NCI-H510A (cell line): ENCODE measurements at regions not wholly inside any gene's neighbourhood (a gene's known extent, or its start where the extent isn't known, plus 50 kb on each side); places are given as distances from the start of the nearest gene placed in this dataset.
"Not testable (repeated sequence)": the region's sequence is repeated elsewhere in the genome, so short reads cannot be mapped to it uniquely, and the experiment has no call there.

Experiments
- DNase-seq: peaks from one replicate; lab custom pipeline; 2025; lab: John Stamatoyannopoulos, UW

DNA sequence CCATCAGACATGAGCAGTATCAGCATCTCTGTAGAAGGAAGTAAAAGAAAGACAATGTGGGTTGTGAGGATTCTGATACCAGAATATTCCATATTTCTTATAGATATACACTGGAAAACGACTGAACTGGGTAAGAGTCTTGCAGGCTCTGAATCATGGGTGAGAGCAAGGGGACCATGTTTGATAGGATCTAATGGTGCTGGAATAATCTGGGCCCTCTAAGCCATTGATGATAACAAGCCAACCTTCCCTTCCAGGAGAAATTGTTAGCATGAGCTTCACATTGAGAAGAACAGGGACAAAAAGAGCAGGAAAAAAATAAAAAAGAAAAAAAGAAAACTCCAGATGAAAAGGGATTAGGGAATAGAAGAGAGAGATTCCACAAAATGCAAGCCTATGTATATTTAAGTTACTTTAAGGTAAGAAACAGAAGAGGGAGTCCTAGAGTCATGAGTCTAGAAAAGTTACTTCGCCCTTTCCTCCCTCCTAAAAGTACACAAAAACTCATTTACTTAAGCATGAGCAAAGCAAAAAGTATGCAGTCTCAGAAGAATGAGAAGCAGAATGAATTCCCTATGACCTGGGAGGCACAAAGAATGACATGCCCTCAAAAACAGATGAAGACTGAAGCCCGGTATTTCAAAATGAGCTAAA lies 181.9 kb downstream of the TMEM26 start:
- DNase-seq = no peak

DNA sequence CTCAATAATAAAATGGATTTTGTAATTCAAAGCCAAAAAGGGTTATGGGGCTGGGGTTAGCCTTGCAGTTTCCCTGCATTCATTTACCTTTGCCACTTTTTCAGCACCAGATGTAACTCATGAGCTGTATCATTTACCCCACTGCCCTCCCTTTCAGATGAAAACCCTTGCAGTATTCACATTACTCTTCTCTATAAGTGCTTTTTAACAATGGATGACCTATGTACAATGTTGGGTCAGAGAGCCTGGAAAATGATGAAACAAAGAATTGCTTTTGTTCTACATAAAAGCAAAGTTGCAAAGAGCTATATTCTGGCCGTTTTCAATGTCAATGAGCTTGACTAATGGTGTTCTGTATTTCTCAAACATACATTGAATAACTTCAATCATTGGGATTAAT lies 189.7 kb downstream of the TMEM26 start:
- DNase-seq = no peak

DNA sequence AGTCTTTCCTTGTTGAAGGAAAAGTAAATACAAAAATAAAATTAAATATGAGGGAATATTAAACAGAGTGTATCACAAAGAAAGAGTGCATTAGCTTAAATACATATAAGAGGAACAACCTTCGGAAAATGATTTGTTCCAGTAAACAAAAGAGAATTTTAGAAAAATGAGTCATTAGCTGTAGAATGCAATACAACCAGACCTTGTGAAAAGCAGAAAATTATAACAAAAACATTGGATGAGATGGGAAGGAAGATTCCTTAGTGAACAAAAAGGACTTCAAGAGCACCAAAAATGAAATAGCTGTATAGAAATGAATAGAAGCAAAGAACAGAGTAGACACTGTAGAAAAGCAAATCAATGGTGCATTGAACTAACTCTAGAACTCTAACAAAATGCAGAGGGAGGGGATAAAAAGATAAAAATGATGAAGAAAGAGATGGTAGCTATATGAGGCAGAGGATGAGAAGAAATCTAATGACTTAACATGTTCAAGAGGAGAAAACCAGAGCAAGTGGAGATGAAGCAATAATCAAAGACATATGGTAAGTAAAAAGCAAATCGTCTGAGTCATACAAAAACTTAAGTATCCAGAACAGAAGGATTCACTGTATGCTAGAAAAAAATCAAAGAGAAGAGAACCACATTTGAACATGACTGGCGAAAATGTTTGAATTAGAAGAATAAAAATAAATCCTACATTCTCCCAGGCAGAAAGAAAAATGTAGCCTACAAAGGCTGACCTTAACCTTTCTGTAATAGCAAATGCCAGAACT lies 190.5 kb downstream of the TMEM26 start:
- DNase-seq = no peak

DNA sequence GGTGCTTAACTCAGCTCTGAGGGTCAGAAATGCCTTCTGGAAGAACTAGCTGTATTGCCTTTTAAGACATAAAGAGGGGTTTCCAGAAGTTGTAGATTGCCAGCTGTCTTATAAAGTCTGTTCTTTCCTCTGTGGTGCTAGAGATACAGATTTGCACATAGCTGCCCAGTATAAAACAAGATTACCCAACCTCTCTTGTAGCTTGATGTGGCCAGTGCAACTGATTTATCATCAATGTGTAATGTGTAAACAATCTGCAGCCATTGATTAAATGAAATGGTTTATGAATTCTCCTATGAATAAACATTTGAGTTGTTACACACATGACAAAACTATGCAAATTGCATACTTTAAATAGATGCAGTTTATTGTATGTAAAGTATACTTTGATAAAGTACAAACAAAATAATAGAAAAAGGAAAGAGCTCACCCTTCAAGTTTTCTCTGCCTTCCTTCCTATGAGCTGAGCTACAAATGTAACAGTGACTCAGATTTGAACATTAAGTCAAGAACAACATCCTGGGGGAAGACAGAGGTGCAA lies 195.2 kb downstream of the TMEM26 start:
- no peak for DNase-seq

DNA sequence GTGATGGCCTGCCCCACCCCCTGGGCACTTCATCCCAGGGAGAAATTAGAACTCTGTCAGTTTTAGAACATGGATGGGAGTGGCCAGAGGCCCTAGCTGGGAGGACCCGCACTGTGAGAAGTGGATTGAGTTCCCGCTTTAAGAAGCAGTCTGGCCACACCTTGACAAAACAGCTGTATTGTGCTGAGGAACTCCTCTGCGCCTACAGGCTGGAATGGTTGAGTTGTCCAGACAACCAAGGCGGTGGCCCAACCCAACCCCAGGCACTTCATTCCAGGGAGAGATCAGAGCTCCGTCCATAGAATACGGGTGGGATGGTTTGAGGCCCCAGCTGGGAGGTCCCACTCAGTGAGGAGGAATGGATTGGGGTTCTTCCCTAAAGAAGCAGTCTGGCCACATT lies 196.0 kb downstream of the TMEM26 start:
- DNase-seq = no peak

DNA sequence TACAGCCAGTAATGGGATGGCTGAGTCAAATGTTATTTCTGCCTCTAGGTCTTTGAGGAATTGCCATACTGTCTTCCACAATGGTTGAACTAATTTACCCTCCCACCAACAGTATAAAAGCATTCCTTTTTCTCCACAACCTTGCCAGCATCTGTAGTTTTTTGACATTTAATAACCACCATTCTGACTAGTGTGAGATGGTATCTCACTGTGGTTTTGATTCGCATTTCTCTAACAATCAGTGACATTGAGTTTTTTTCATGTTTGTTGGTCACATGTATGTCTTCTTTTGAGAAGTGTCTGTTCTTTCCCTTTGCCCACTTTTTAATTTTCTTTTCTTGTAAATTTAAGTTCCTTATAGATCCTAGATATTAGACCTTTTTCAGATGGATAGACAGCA lies 200.9 kb downstream of the TMEM26 start:
- not testable (repeated sequence) for DNase-seq

DNA sequence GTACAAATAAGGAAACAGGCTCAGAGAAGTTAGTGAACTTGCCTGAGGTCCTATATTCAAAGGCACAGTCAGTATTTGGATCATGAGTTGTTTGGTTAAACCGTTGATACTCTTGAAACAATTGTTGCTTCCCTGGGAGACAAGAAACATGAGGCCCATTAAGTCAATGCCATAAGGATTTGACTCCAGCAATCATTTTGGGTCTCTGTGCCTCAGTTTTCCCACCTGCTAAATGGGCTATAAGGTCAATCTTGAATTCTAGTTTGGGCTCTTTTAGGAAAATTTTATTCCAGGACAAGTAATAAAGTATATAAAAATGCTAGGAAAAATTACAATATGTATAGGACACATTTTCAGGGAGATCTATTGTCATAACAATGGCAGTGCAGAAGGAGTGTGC lies 202.1 kb downstream of the TMEM26 start:
- DNase-seq = no peak

DNA sequence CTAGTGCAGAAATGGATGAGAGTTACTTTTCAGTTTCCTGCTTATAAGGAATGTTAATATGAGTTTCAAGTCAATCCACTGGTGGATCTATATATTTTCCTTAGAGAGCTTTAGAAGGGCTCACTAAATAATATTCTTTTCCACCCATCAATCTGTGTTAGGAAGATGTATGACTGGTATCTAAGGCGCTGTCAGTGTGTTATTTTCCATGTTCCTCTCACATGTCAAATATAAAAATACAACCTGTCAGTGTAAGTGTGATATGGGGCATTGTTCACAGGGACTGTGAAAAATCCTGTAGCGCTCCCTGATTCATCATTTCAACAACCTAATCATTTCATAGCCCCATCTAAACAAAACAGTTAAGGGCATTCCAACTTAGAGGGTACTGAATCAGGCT lies 203.1 kb downstream of the TMEM26 start:
- DNase-seq = no peak

DNA sequence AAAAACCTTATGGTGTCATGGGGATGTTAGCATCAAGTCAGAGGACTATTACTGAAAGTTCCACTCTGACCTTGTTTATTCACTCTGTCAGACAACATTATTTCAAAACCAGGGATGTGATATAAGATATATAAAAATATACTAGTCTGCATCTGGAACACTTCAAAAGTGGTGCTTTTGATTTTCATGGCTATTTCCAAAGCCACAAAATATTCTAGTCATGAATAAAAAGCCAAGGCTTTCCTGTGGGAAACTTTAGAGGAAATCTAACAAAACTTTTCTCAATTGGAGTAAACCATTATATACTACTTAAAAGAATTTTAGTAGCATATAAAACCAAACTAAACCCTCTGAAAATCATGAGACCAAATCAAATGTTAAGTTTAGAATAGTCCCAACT lies 205.2 kb downstream of the TMEM26 start:
- no peak for DNase-seq

DNA sequence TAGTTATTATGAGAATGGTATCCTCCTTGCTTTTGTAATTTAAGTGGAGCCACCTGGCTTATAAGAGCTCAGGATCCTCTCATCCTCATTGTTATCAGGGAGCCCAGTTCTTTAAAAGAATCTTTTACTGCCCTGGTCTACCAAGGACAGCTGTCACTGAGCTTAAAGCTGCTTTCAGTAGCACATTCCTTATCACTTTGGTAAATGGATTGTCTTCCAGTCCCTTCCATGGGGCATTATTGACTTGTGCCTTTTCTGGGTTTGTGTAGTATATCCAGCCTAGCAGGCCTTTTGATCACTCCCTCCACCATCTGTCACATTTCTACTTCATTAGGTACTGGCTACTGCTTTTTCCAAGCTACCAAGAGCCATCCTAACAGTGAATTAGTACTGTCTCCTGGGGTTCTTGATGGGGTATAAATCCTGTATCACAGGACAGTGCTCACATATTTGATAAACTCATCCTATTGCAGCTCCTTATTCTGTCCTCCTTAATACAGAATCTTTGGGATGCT lies 208.9 kb downstream of the TMEM26 start:
- no peak for DNase-seq

DNA sequence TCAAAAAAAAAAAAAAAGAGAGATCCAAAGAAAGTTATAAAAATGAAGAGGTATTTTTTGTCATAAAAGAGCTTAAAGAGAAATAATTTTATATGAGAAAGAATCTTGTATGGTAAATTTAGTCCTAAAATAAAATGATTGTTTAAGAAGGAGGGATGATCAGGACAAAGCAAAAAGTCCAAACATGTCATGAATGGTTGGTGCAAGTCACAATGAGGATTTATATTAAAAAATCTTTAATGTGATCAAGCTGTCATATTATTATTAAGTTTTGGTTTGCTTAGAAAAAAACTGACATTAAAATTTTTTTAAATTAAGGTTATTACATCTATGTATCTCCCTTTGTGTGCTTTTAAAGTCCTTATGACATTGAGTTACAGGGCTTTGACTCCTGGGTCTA lies 220.4 kb downstream of the TMEM26 start:
- DNase-seq = no peak

DNA sequence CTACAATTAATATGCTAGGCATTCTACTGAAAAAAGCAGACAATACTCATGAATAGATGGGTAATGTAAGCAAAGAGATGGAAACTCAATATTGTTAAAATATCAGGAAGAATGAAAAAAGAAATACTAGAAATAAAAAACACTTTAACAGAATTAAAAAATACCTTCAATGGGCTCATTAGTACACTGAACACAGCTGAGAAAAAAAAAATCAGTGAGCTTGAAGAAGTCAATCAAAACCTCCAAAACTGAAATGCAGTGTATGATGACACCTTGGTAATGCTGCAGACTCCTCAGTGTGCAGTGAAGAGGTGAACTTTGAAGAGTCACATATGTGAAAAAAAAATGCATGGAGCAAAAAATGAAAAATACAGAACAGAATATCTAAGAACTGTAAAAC lies 227.2 kb downstream of the TMEM26 start:
- no peak for DNase-seq

DNA sequence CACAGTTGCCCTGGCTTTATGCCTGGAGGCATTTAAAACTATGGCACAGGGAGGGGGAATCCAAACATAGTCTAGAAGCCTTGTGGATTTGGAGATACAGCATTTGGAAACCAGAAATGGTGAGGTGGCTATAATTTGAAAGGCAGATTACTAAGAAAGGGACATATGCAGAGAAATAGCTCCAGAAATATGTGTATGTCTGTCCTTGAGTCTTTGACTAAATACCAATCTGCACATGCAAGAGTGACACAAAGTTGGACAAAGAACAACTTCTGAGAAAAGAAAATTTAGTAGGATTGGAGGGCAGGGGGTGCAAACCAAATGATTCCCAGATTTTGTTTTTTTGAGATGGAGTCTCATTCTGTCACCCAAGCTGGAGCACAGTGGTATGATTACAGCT lies 229.6 kb downstream of the TMEM26 start:
- no peak for DNase-seq

DNA sequence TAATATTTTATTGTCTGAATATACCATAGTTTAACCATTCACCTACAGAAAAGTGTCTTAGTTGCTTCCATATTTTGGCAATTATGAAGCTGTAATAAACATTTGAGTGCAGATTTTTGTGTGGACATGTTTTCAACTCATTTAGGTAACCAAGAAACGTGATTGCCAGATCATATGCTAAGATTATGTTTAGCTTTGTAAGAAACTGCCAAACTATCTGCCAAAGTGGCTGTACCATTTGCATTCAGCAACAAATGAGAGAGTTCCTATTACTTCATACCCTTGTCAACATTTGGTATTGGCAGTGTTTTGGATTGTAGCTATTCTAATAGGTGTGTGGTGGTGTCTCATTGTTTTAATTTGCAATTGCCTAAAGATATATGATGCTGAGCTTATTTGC lies 233.5 kb downstream of the TMEM26 start:
- DNase-seq = no peak

DNA sequence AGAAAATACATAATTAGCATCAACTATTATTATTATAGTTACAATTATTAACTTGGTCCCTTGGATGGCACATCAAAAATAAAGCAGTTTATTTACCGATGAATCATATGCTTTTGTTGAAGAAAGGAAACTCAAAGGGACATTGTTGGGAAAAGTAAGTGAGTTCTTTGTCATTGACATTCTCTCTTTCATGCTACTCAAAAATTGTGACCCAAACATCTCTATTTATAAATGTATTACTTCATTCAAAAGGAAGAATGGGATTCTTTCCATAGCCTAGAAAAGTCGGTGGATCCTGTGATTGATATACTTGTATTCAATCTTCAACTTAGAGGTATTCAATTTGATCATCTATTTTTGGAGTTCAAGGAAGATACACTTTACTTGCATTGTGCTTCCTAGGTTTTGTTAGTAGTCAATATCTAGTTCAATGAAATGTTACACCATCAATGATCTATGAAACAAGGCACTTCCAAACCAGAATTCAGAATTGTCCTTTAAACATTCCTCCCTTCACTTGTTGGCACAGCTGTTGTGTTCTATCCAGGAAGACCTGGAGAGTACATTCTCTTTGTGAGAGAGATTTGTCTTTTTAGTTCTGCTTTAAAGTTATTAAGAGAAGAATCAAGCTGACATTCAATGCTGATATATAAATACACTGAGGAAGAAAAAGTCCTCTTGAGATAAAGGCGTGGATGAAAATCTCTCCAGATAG lies 235.2 kb downstream of the TMEM26 start:
- no peak for DNase-seq

DNA sequence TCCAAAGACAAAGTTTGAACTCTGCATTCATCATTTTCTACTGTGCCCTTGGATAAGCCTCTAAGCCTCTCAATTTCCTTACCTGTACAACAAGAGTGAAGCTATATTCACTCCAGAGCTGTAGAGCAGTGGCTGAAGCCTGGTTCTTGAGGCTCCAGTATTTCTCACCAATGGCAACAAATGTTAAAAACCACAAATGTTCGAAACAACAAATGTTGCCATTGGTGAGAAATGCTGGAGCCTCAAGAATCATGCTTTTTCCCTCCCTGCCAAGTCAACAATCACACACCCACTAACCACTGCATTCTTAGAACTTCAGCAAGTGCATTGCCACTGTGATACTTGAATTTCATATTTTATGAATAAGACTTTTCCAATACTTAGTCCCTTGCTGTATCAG lies 237.9 kb downstream of the TMEM26 start:
- no peak for DNase-seq

DNA sequence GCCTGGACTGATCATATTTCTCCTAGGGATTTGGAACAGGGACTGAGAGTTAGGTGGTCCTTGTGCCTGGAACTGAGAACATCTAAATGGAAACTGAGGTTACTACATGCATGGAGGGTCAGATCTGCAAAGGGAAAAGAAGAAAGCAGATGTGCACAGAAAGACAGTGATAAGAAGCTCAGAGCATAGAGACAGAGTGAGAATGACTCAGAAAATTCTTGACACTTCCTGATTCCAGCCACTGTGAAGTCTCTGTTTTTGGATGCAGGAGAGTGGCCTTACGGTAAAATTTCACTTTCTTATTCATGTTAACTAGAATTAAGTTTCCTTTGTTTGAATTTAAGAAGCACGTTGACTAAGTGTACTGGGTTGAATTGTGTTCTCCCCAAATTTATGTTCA lies 241.7 kb downstream of the TMEM26 start:
- DNase-seq = no peak

DNA sequence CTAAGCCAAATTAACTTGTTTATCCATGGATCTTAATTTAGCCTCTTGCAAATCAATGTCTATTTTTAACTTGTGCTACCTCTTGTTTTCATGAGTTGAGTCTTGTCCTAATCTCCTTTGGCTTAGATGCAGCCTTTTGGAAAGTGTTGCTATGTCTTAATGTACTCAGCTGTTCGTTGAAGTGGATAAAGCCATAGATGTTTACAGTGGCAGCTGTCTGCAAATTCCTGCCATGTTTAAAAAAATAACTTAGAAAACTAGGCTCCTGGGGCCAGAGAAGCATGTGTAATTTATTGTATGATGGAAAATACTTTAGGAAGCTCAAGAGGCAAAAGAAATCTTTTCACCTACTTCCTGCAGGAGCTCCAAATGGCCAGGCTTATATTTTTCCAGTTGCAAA lies 253.1 kb upstream of the RHOBTB1 start:
- no peak for DNase-seq

DNA sequence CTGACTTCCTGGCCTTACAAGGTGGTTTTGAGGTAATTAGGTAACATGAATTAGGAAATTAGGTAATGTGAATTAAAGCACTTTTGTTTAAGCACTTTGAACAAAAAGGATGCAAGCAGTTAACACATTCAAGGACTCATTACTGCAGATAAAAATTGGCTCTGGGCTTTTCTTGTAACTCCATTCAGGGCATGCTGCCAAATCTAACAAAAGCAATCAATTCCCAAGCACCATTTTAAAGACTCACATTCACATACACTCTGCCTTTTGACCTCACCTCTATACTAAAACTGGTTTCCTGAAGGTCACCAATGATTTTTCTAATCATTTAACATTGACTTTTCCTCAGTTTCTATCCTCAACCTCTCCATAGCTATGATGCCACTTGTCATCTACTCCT lies 251.2 kb upstream of the RHOBTB1 start:
- no peak for DNase-seq

DNA sequence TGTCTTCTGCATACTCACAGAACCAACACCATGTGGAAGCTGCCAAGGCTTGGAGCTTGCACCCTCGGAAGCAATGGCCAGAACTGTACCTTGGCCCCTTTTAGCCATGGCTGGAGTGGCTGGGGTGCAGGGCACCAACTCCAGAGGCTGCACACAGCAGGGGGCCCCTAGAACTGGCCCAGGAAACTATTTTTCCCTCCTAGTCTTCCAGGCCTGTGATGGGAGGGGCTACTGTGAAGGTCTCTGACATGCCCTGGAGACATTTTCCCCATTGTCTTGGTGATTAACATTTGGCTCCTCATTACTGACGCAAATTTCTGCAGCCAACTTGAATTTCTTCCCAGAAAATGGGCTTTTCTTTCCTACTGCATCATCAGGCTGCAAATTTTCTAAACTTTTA lies 248.6 kb upstream of the RHOBTB1 start:
- DNase-seq = not testable (repeated sequence)

DNA sequence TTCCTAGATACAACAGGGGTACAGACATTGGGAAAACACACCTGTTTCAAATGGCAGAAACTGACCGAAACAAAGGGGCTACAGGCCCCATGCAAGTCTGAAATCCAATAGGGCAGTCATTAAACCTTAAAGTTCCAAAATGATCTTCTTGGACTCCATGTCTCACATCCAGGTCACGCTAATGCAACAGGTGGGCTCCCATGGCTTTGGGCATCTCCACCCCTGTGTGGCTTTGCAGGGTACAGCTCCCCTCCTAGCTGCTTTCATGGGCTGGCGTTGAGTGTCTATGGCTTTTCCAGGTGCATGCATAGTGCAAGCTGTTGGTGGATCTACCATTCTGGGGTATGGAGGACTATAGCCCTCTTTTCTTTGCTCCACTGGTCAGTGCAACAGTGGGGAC lies 248.1 kb upstream of the RHOBTB1 start:
- DNase-seq = no peak

DNA sequence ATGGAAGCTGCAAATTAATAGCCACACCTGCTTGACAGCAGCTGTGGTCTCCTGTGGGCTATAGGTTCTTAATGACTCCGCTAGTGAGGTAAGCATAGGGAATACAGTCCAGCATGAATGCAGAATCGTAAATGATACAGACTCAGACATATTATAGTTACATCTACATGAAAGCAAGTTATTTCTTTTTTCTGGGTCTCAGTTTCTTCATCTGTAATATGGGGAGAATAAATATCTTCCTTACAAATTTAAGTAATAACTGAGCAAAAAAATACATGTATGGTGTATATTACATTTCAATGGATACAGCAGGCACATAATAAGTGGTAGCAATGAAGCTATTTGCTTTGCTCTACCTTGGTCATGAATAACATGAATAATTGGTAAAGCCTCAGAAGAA lies 245.9 kb upstream of the RHOBTB1 start:
- DNase-seq = no peak

DNA sequence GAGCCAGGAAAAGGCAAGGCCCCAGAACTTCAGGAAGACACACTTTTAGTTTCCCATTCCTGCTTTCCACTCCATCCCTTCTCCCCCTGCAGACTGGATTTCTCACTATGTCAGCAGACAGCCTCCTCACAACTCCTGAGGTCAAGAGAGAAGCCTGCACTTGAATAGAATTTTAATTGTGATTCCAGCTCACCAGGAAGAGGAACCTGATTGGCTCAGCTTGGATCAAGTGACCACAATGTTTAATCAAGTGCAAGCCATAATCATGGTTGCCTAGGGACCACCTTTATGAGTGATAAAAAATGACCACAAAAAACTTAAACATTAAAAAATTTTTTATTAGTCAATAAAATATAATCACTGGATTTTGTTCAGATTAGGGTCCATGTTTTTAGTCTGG lies 244.7 kb upstream of the RHOBTB1 start:
- no peak for DNase-seq
